ENCODE measurements at regions not wholly inside any gene's neighbourhood (a gene's known extent, or its start where the extent isn't known, plus 50 kb on each side); places are given as distances from the start of the nearest gene placed in this dataset.

- no peak for DNase-seq (ENCODE audit: insufficient read length, low spot score, missing footprints)
- no peak overlapping the region for H3K4me2 ChIP-seq (ENCODE audit: insufficient read depth, low read length)
- TF ChIP-seq, protein P1, sequence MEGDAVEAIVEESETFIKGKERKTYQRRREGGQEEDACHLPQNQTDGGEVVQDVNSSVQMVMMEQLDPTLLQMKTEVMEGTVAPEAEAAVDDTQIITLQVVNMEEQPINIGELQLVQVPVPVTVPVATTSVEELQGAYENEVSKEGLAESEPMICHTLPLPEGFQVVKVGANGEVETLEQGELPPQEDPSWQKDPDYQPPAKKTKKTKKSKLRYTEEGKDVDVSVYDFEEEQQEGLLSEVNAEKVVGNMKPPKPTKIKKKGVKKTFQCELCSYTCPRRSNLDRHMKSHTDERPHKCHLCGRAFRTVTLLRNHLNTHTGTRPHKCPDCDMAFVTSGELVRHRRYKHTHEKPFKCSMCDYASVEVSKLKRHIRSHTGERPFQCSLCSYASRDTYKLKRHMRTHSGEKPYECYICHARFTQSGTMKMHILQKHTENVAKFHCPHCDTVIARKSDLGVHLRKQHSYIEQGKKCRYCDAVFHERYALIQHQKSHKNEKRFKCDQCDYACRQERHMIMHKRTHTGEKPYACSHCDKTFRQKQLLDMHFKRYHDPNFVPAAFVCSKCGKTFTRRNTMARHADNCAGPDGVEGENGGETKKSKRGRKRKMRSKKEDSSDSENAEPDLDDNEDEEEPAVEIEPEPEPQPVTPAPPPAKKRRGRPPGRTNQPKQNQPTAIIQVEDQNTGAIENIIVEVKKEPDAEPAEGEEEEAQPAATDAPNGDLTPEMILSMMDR (IDR thresholded peaks at IDR 0.05; ENCODE audit: extremely low read depth, low read depth, low read length): no peak
Observed at GRCh38 chr4:27182211-27182610, 321.6 kb downstream of the STIM2 start.

GRCh38 chr4:27184508-27185155, 324.0 kb downstream of the STIM2 start:
- Histone ChIP-seq H3K27me3 (ENCODE audit: insufficient read depth, low read length) (no peaks in the 10 kb centered on the region), H3K36me3 (ENCODE audit: insufficient read depth, low read length) (no peaks in the 10 kb centered on the region), H3K4me1 (ENCODE audit: insufficient read depth, low read length) (no peaks in the 10 kb centered on the region), H3K4me2 (ENCODE audit: insufficient read depth, low read length) (no peak overlapping the region), H3K4me3 (ENCODE audit: insufficient read depth, low read length) (no peak overlapping the region), H4K20me1 (ENCODE audit: insufficient read depth, low read length) (no peaks in the 10 kb centered on the region), H3K9me3 (ENCODE audit: low read depth, low read length) (no peaks in the 10 kb centered on the region), H2AFZ (ENCODE audit: low read length) (no peak overlapping the region), H3K27ac (ENCODE audit: low read depth, low read length) (no peak overlapping the region), H3K79me2 (ENCODE audit: insufficient read depth, low read length) (no peaks in the 10 kb centered on the region)
- no peak for DNase-seq (ENCODE audit: insufficient read length, low spot score, missing footprints)
- TF ChIP-seq, protein P1 (IDR thresholded peaks at IDR 0.05; ENCODE audit: extremely low read depth, low read depth, low read length): no peak

More at GRCh38 chr4:27182211-27182610, 321.6 kb downstream of the STIM2 start:
- Histone ChIP-seq H3K79me2 (ENCODE audit: insufficient read depth, low read length) (no peaks in the 10 kb centered on the region), H3K4me1 (ENCODE audit: insufficient read depth, low read length) (no peaks in the 10 kb centered on the region), H4K20me1 (ENCODE audit: insufficient read depth, low read length) (no peaks in the 10 kb centered on the region), H3K27ac (ENCODE audit: low read depth, low read length) (no peak overlapping the region), H3K36me3 (ENCODE audit: insufficient read depth, low read length) (no peaks in the 10 kb centered on the region), H3K27me3 (ENCODE audit: insufficient read depth, low read length) (no peaks in the 10 kb centered on the region), H3K4me3 (ENCODE audit: insufficient read depth, low read length) (no peak overlapping the region), H2AFZ (ENCODE audit: low read length) (no peak overlapping the region), H3K9me3 (ENCODE audit: low read depth, low read length) (no peaks in the 10 kb centered on the region)

GRCh38 chr4:27186710-27187109, 326.1 kb downstream of the STIM2 start:
- Histone ChIP-seq H2AFZ (ENCODE audit: low read length) (no peak overlapping the region), H4K20me1 (ENCODE audit: insufficient read depth, low read length) (no peaks in the 10 kb centered on the region), H3K27me3 (ENCODE audit: insufficient read depth, low read length) (no peaks in the 10 kb centered on the region), H3K27ac (ENCODE audit: low read depth, low read length) (no peak overlapping the region), H3K4me1 (ENCODE audit: insufficient read depth, low read length) (no peaks in the 10 kb centered on the region), H3K36me3 (ENCODE audit: insufficient read depth, low read length) (no peaks in the 10 kb centered on the region), H3K79me2 (ENCODE audit: insufficient read depth, low read length) (no peaks in the 10 kb centered on the region), H3K4me2 (ENCODE audit: insufficient read depth, low read length) (no peak overlapping the region), H3K9me3 (ENCODE audit: low read depth, low read length) (no peaks in the 10 kb centered on the region), H3K4me3 (ENCODE audit: insufficient read depth, low read length) (no peak overlapping the region)
- TF ChIP-seq, protein P1 (IDR thresholded peaks at IDR 0.05; ENCODE audit: extremely low read depth, low read depth, low read length): no peak
- DNase-seq (ENCODE audit: insufficient read length, low spot score, missing footprints): no peak

- no peaks in the 10 kb centered on the region for H3K27me3 ChIP-seq (ENCODE audit: insufficient read depth, low read length)
Observed at GRCh38 chr4:27187786-27188185, 327.1 kb downstream of the STIM2 start.

More at GRCh38 chr4:27187786-27188185, 327.1 kb downstream of the STIM2 start:
- no peaks in the 10 kb centered on the region for H3K36me3 ChIP-seq (ENCODE audit: insufficient read depth, low read length)
- no peak for DNase-seq (ENCODE audit: insufficient read length, low spot score, missing footprints)
- no peak overlapping the region for H3K4me2 ChIP-seq (ENCODE audit: insufficient read depth, low read length)
- H3K79me2 ChIP-seq (ENCODE audit: insufficient read depth, low read length): no peaks in the 10 kb centered on the region
- TF ChIP-seq, protein P1 (IDR thresholded peaks at IDR 0.05; ENCODE audit: extremely low read depth, low read depth, low read length): no peak
- H3K9me3 ChIP-seq (ENCODE audit: low read depth, low read length): no peaks in the 10 kb centered on the region
- H4K20me1 ChIP-seq (ENCODE audit: insufficient read depth, low read length): no peaks in the 10 kb centered on the region
- H2AFZ ChIP-seq (ENCODE audit: low read length): no peak overlapping the region
- H3K4me1 ChIP-seq (ENCODE audit: insufficient read depth, low read length): no peaks in the 10 kb centered on the region
- H3K27ac ChIP-seq (ENCODE audit: low read depth, low read length): no peak overlapping the region
- no peak overlapping the region for H3K4me3 ChIP-seq (ENCODE audit: insufficient read depth, low read length)
